ENCODE measurements at regions not wholly inside any gene's neighbourhood (a gene's known extent, or its start where the extent isn't known, plus 50 kb on each side); places are given as distances from the start of the nearest gene placed in this dataset.
"Not testable (repeated sequence)": the region's sequence is repeated elsewhere in the genome, so short reads cannot be mapped to it uniquely, and the experiment has no call there.

DNA sequence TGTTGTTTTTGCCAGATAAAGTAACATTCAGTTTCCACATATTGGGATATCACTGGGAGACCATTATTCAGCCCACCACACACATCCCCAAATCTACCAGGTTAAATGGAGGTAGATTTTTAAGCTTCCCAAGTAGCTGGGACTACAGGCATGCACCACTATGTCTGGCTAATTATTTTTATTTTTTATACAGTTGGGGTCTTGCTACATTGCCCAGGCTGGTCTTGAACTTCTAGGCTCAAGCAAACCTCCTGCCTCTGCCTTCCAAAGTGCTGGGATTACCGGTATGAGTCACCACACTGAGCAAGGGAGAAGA, 96.6 kb upstream of the CHD2 start:
- intact Hi-C loops (cut with micrococcal nuclease) = loop anchor here (5.0 kb wide), 1 partner anchor 119 kb away; no protein-coding TSS in a partner anchor
- H3K9me3 ChIP-seq (replicated peaks) = no peaks in the 10 kb centered on the region
- H3K27me3 ChIP-seq (ENCODE audit: low read depth) = no peaks in the 10 kb centered on the region
- DNase-seq = no peak
- no peak overlapping the region for H3K4me3 ChIP-seq
- TF ChIP-seq, protein P1, sequence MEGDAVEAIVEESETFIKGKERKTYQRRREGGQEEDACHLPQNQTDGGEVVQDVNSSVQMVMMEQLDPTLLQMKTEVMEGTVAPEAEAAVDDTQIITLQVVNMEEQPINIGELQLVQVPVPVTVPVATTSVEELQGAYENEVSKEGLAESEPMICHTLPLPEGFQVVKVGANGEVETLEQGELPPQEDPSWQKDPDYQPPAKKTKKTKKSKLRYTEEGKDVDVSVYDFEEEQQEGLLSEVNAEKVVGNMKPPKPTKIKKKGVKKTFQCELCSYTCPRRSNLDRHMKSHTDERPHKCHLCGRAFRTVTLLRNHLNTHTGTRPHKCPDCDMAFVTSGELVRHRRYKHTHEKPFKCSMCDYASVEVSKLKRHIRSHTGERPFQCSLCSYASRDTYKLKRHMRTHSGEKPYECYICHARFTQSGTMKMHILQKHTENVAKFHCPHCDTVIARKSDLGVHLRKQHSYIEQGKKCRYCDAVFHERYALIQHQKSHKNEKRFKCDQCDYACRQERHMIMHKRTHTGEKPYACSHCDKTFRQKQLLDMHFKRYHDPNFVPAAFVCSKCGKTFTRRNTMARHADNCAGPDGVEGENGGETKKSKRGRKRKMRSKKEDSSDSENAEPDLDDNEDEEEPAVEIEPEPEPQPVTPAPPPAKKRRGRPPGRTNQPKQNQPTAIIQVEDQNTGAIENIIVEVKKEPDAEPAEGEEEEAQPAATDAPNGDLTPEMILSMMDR (IDR thresholded peaks at IDR 0.05; ENCODE audit: borderline replicate concordance) = no peak
- peaks cover 33% of the 10 kb centered on the region for H3K4me1 ChIP-seq
- H3K27ac ChIP-seq (replicated peaks) = peak overlapping the region; percentile 81
- H3K36me3 ChIP-seq = no peaks in the 10 kb centered on the region

DNA sequence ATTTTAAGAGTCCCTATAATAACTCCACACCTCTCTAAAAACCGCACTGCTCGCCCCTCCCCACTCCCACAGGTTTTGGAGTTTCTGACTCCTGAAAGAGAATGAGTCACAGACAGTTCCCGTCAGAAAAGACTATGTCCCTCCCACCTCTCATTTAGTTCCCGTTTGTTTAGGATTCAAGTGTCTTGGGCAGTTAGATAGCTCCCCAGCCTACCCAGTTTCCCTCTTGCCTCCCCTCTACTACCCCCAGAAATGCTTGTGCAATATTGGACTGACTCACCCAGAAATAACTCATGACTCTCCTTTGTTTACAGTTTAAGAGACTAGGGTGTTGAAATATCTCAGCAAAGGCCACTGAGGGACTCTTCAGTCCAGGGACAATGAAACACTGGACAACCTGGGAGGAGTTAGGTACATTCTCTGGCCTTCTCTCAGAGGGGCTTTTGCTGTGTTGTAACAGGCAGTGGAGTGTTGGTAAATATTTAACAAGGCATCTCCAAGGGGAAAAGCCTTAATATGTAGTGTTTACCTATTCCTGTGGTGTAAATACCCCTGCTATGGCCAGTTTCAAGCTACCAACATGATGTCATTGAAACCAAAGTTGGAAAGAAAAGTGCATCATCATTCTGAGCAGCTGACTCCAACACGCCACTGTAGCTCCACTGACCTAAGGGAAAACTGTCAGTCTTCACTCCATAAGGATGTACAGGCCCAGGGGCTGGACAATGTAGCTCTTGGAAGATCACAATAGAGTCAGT, 96.1 kb upstream of the CHD2 start:
- TF ChIP-seq, protein P1 (IDR thresholded peaks at IDR 0.05; ENCODE audit: borderline replicate concordance) = no peak
- peaks cover 37% of the 10 kb centered on the region for H3K4me1 ChIP-seq
- no peaks in the 10 kb centered on the region for H3K36me3 ChIP-seq
- H3K27ac ChIP-seq (replicated peaks) = peak overlapping the region; percentile 81
- H3K27me3 ChIP-seq (ENCODE audit: low read depth) = no peaks in the 10 kb centered on the region
- H3K4me3 ChIP-seq = no peak overlapping the region
- DNase-seq = peak; percentile 52
- intact Hi-C loops (cut with micrococcal nuclease) = loop anchor here (5.0 kb wide), 1 partner anchor 118 kb away; no protein-coding TSS in a partner anchor
- no peaks in the 10 kb centered on the region for H3K9me3 ChIP-seq (replicated peaks)

DNA sequence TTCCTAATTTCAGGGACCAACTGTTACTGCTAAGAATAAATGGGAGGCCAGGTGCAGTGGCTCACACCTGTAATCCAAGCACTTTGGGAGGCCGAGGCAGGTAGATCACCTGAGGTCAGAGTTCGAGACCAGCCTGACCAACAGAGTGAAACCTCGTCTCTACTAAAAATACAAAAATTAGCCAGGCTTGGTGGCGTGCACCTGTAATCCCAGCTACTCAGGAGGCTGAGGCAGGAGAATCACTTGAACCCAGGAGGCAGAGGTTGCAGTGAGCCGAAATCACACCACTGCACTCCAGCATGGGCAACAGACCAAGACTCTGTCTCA, 95.6 kb upstream of the CHD2 start:
- H3K36me3 ChIP-seq; DNase-seq; H3K4me3 ChIP-seq; H3K9me3 ChIP-seq (replicated peaks); H3K27me3 ChIP-seq (ENCODE audit: low read depth): not testable (repeated sequence)
- intact Hi-C loops (cut with micrococcal nuclease) = loop anchor here (5.0 kb wide), 1 partner anchor 118 kb away; no protein-coding TSS in a partner anchor
- peaks cover 37% of the 10 kb centered on the region for H3K4me1 ChIP-seq
- peak overlapping the region; percentile 81 for H3K27ac ChIP-seq (replicated peaks)

DNA sequence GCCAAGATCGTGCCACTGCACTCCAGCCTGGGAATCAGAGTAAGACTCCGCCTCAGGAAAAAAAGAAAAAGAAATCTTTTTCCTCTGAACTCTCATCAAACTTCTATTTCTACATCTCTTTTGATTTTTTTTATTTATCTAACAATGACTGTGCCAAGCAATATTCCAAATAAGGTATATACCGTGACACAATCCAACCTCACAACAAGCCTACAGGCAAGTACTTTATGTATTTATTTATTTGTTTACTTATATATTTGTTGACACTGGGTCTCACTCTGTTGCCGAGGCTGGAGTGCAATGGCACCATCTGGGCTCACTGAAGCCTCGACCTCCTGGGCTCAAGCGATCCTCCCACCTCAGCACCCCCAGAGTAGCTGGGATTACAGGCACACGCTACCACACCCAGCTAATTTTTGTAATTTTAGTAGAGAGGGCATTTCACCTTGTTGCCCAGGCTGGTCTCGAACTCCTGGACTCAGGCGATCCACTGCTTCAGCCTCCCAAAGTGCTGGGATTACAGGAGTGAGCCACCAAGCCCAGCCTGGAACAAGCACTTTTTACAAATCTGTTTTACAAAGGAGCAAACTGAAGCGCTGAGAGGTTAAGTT, 94.9 kb upstream of the CHD2 start:
- Histone ChIP-seq H3K4me1 (peaks cover 37% of the 10 kb centered on the region), H3K4me3 (no peak overlapping the region), H3K36me3 (no peaks in the 10 kb centered on the region), H3K9me3 (replicated peaks) (no peaks in the 10 kb centered on the region), H3K27me3 (ENCODE audit: low read depth) (no peaks in the 10 kb centered on the region), H3K27ac (replicated peaks) (peak overlapping the region; percentile 81)
- no peak for DNase-seq
- TF ChIP-seq, protein P1 (IDR thresholded peaks at IDR 0.05; ENCODE audit: borderline replicate concordance) = no peak
- intact Hi-C loops (cut with micrococcal nuclease) = no loop called here

DNA sequence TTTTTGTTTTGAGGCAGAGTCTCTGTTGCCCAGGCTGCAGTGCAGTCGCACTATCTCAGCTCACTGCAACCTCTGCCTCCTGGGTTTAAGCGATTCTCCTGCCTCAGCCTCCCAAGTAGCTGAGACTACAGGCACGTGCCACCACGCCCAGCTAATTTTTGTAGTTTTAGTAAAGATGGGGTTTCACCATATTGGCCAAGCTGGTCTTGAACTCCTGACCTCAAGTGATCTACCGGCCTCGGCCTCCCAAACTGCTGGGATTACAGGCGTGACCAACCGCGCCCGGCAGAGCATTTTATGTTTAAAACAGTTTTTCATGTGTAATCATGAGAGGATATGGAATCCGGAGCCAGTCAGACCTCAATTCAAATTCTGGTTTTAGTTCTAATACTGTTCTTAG, 94.0 kb upstream of the CHD2 start:
- H3K9me3 ChIP-seq (replicated peaks); H3K27ac ChIP-seq (replicated peaks); H3K4me3 ChIP-seq; H3K36me3 ChIP-seq; intact Hi-C loops (cut with micrococcal nuclease); DNase-seq; H3K27me3 ChIP-seq (ENCODE audit: low read depth): not testable (repeated sequence)
- H3K4me1 ChIP-seq = peaks cover 47% of the 10 kb centered on the region

DNA sequence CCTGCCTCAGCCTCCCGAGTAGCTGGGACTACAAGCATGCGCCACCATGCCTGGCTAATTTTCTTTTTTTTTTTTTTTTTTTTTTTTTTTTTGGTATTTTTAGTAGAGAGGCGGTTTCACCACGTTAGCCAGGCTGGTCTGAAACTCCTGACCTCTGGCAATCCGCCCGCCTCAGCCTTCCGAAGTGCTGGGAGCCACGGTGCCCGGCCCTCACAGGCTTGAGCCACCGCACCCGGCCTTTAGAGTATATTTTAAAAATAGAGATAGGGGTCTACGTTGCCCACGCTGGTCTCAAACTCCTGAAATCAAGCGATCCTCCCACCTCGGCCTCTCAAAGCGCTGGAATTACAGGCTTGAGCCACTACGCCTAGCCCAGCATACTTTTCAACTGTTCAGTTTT, 93.4 kb upstream of the CHD2 start:
- intact Hi-C loops (cut with micrococcal nuclease) = no loop called here
- TF ChIP-seq, protein P1 (IDR thresholded peaks at IDR 0.05; ENCODE audit: borderline replicate concordance) = no peak
- Histone ChIP-seq H3K27me3 (ENCODE audit: low read depth) (no peaks in the 10 kb centered on the region), H3K4me1 (peaks cover 48% of the 10 kb centered on the region), H3K27ac (replicated peaks) (peak overlapping the region; percentile 100), H3K36me3 (no peaks in the 10 kb centered on the region), H3K4me3 (no peak overlapping the region), H3K9me3 (replicated peaks) (no peaks in the 10 kb centered on the region)
- DNase-seq = no peak

All from left ventricle myocardium inferior (tissue), 1 donor.